GM12864 (cell line): ENCODE measurements at regions not wholly inside any gene's neighbourhood (a gene's known extent, or its start where the extent isn't known, plus 50 kb on each side); places are given as distances from the start of the nearest gene placed in this dataset.
A peak's percentile ranks its signal among the peaks of the same experiment; 100 is the strongest.
"Not testable (repeated sequence)": the region's sequence is repeated elsewhere in the genome, so short reads cannot be mapped to it uniquely, and the experiment has no call there.

Experiments used
- DNase-seq: peaks from one replicate; pipeline ENCODE4 v3.0.0-alpha.2; 2011; ENCODE audit warnings: low read depth
- H3K4me3 ChIP-seq: 2 replicates; pipeline ENCODE4 v1.5.1; 2011; ENCODE audit warnings: mild to moderate bottlenecking, low read depth, low read length, control low read depth
- TF ChIP-seq, protein P1 (sequence below): IDR thresholded peaks from 2 replicates; pipeline ENCODE4 v1.5.1; 2011; ENCODE audit warnings: low read depth, mild to moderate bottlenecking, moderate library complexity, low read length, control low read depth, inconsistent platforms; ENCODE audit errors: missing control alignments

DNA sequence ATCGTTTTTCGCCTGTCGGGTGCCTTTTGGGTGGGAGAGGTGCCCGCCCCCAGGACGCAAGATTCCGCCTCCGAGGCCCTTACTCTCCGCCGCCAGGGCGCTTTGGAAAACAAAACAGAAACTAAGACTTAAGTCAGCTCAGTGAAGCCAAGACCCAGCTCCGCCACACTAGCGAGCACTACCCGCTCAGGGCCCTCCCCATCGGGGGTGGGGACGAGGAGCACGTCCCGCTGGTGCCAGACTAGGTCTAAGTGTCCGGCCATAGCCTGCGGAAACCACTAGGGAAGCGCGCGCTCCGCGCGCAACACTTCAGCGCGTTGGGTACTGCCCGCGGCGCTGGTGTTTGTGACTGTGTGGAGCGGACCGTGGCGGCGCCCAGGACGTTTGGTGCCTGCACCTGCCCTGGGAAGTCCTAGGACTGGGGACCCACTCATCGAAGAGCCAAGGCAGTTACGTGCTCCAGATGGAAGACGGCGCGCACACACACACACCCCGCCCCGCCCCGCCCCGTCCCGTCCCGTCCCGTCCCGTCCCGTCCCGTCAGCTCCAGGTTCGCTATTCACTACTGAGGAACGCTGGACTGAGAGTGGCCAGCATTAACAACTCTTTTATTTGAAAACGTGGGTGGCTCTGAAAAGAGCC is 57.6 kb upstream of the BOLA1 start:
- not testable (repeated sequence) for H3K4me3 ChIP-seq, DNase-seq

DNA sequence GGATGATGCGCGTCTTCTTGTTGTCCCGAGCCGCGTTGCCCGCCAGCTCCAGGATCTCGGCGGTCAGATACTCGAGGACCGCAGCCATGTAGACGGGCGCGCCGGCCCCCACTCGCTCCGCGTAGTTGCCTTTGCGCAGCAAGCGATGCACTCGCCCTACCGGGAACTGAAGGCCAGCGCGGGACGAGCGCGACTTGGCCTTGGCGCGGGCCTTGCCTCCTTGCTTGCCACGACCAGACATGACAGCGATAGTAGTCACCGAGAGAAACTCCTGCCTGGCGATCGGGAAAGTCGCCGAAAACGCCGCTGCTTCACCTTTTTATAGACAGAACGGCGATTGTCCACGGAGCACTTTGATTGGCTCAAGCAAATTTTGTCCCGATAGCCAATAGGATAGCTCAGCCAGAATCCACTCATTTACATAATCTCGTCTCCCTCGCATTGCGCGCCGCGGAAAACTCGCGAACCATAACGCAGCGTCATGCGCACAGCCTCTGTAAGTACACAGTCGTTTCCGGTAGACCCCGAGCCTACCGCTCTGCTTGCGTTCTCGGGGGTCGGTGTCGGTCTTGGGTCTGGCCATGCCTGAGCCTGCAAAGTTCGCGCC is 56.8 kb upstream of the BOLA1 start:
- not testable (repeated sequence) for DNase-seq, H3K4me3 ChIP-seq

DNA sequence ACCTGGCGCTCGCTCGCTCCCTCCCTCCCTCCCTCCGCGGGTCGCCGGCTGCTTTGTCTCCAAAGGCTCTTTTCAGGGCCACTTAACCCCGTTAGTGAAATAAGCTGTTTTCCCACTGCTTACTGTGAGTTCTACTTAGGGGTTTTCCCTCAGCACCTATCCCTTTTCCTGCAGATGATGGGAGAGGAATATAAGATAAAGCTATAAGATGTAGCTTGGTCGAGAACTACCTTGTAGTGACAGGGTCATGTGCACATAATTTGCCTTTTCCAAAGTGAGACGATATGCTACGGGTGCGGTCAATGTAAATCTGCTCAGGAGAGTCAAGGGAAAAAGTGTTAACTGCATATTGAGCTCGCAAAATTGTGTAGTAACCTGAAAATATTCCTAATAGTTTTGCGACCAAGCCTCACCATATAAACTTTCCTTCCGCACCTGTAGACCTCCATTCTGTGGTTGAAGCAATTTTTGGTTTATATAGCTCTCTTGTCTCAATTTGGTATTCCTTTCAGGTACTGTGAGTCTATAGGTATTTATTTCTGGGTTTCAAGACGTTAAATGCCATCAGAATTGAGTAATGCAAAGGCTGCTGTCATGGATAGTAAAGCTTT is 55.8 kb upstream of the BOLA1 start:
- H3K4me3 ChIP-seq: peak overlapping the region; percentile 94

DNA sequence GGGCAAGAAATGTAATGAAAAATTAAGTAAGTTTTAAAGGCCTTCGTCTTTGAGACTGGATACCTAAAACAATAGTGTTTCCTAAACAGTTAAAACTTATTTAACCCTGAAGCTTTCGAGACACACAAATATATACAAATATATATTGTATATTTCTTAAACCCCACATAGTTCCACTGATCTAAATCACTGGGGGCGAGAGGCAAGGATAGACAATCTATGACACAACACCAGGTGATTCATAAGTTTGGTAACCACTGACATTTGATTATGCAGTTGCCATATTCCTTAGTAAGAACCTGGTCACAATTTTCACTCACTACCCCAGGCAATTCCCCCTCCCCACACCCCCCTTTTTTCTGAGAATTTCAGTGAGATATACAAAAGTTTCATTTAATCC is 55.3 kb upstream of the BOLA1 start:
- DNase-seq: no peak
- TF ChIP-seq, protein P1, sequence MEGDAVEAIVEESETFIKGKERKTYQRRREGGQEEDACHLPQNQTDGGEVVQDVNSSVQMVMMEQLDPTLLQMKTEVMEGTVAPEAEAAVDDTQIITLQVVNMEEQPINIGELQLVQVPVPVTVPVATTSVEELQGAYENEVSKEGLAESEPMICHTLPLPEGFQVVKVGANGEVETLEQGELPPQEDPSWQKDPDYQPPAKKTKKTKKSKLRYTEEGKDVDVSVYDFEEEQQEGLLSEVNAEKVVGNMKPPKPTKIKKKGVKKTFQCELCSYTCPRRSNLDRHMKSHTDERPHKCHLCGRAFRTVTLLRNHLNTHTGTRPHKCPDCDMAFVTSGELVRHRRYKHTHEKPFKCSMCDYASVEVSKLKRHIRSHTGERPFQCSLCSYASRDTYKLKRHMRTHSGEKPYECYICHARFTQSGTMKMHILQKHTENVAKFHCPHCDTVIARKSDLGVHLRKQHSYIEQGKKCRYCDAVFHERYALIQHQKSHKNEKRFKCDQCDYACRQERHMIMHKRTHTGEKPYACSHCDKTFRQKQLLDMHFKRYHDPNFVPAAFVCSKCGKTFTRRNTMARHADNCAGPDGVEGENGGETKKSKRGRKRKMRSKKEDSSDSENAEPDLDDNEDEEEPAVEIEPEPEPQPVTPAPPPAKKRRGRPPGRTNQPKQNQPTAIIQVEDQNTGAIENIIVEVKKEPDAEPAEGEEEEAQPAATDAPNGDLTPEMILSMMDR: no peak

More for the DNA sequence above, 55.8 kb upstream of the BOLA1 start:
- TF ChIP-seq, protein P1: no peak
- DNase-seq: no peak

DNA sequence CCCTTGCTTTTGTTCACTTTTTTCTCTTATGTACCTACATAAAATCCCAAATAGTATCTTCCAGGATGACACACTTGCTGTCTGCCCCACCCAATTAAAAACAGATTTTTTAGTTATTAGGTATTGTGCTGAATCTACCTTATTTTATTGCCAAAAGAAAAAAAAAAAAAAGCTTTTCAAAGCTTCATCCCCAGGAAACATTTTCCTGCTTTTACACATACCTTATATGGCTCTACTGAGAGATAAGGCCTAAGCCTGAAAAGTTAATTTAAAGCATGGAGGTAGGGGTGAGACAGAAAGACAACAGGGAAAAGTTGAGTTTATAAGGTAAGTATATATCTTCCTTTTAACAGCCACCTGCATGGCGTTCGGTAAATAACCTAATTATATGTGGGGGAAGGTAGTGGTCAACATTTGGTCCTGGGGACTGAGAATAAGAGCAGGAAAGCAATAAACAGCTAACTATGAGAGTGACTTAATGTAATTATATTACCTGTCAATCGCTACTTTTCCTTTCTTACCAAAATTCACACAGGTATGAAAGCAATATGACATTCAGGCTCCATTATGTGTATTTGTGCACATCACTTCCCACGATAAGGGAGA is 54.6 kb upstream of the BOLA1 start:
- no peak for DNase-seq
- H3K4me3 ChIP-seq: peak overlapping the region; percentile 94
- TF ChIP-seq, protein P1: no peak

More for the DNA sequence above, 55.3 kb upstream of the BOLA1 start:
- H3K4me3 ChIP-seq: peak overlapping the region; percentile 94

DNA sequence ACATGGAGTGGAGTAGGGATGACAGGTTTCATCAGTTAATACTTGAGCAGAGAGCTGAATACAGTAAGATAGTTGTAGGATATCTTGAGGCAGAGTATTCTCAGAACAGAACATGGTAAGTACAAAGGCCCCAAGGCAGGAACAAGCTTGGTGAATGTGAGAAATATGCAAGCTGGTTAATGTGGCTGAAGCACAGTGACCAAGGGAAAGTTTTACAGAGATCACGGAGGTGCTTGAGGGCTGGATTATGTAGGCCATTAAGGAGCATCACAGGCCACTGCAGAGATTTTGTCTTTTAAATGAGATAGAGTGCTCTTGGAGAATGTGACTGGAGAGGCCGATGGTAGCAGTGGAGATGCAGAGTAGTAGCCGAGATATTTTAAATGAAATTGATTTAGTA is 54.0 kb upstream of the BOLA1 start:
- TF ChIP-seq, protein P1: no peak
- DNase-seq: no peak
- H3K4me3 ChIP-seq: peak overlapping the region; percentile 94

DNA sequence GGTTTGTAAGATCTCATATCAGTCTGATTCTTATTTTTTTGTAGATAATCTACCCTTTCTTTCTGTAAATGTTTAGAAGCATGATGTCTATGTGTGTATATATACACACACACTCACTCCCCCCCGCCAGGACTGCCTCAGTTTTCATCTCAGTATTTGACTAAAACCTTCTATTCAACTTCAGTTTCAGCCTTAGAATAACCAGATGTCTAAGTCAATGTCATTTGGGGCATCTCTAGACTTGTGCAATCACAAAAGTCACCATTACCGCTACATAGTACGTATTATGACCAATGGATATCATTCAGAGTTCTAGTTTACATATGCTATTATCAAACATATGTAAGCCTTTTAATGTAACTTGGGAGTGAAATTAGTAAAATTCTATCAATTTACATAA is 53.3 kb upstream of the BOLA1 start:
- TF ChIP-seq, protein P1: no peak
- H3K4me3 ChIP-seq: no peak overlapping the region; the same call in 1 of the 2 replicates
- no peak for DNase-seq
